Inflammatory macrophage treated with lipopolysaccharide for 4 hours (primary cell): ENCODE measurements at regions not wholly inside any gene's neighbourhood (a gene's known extent, or its start where the extent isn't known, plus 50 kb on each side); places are given as distances from the start of the nearest gene placed in this dataset.
"Not testable (repeated sequence)": the region's sequence is repeated elsewhere in the genome, so short reads cannot be mapped to it uniquely, and the experiment has no call there.

Experiments
- DNase-seq: peaks from one replicate; pipeline ENCODE4 v3.0.0-alpha.2; 2020

GRCh38 chr1:64363111-64363510, 106.8 kb upstream of the CACHD1 start:
- no peak for DNase-seq

- no peak for DNase-seq
These were observed 106.3 kb upstream of the CACHD1 start for GRCh38 chr1:64363616-64364015.

GRCh38 chr1:64366821-64367220, 103.1 kb upstream of the CACHD1 start:
- DNase-seq = no peak

GRCh38 chr1:64368344-64368743, 101.6 kb upstream of the CACHD1 start:
- DNase-seq = no peak

GRCh38 chr1:64378826-64379225, 91.1 kb upstream of the CACHD1 start:
- DNase-seq = no peak

GRCh38 chr1:64387389-64388285, 82.3 kb upstream of the CACHD1 start:
- no peak for DNase-seq

GRCh38 chr1:64388336-64388735, 81.6 kb upstream of the CACHD1 start:
- no peak for DNase-seq

GRCh38 chr1:64392109-64392508, 77.8 kb upstream of the CACHD1 start:
- DNase-seq = no peak

GRCh38 chr1:64393790-64394189, 76.1 kb upstream of the CACHD1 start:
- no peak for DNase-seq

GRCh38 chr1:64396817-64397216, 73.1 kb upstream of the CACHD1 start:
- no peak for DNase-seq

GRCh38 chr1:64397541-64397940, 72.4 kb upstream of the CACHD1 start:
- DNase-seq = no peak

GRCh38 chr1:64398936-64399335, 71.0 kb upstream of the CACHD1 start:
- no peak for DNase-seq

- no peak for DNase-seq
These were observed 68.6 kb upstream of the CACHD1 start for GRCh38 chr1:64401285-64401684.

GRCh38 chr1:64403331-64403730, 66.6 kb upstream of the CACHD1 start:
- DNase-seq = no peak

- DNase-seq = no peak
These were observed 65.7 kb upstream of the CACHD1 start for GRCh38 chr1:64404202-64404601.

- DNase-seq = no peak
These were observed 64.1 kb upstream of the CACHD1 start for GRCh38 chr1:64405833-64406232.

- DNase-seq = no peak
These were observed 59.7 kb upstream of the CACHD1 start for GRCh38 chr1:64410217-64410616.

- not testable (repeated sequence) for DNase-seq
These were observed 54.9 kb upstream of the CACHD1 start for GRCh38 chr1:64414855-64415546.

- DNase-seq = no peak
These were observed 52.1 kb upstream of the CACHD1 start for GRCh38 chr1:64417803-64418202.
